Activated T-helper 1 cell treated with anti-CD3 and anti-CD28 coated beads, Interleukin-12 subunit alpha, Interleukin-12 subunit beta, Interleukin-2, Interleukin-4 antibody, amounts not matched to agents 30 ng/mL and 10 ng/mL and 1 ng/mL, durations not matched to agents 14 hours and 24 hours and 36 hours (primary cell): ENCODE measurements at regions not wholly inside any gene's neighbourhood (a gene's known extent, or its start where the extent isn't known, plus 50 kb on each side); places are given as distances from the start of the nearest gene placed in this dataset.
"Not testable (repeated sequence)": the region's sequence is repeated elsewhere in the genome, so short reads cannot be mapped to it uniquely, and the experiment has no call there.

Experiments
- DNase-seq: peaks from one replicate; pipeline ENCODE4 v3.0.0; 2021; ENCODE audit warnings: low spot score
- H3K27ac Mint-ChIP-seq: one replicate; pipeline ENCODE4 v1.8.0; 2021; ENCODE audit warnings: mild to moderate bottlenecking, mixed read lengths
- H3K27me3 Mint-ChIP-seq: one replicate; pipeline ENCODE4 v1.8.0; 2022; ENCODE audit warnings: mild to moderate bottlenecking, moderate library complexity, mixed read lengths; ENCODE audit not compliant: insufficient read depth
- H3K36me3 Mint-ChIP-seq: one replicate; pipeline ENCODE4 v1.8.0; 2021; ENCODE audit warnings: low read depth, mixed read lengths
- H3K4me1 Mint-ChIP-seq: one replicate; pipeline ENCODE4 v1.8.0; 2021; ENCODE audit warnings: low read depth, mixed read lengths
- H3K4me3 Mint-ChIP-seq: one replicate; pipeline ENCODE4 v1.8.0; 2021; ENCODE audit warnings: mild to moderate bottlenecking, moderate library complexity, mixed read lengths
- H3K9me3 Mint-ChIP-seq: one replicate; pipeline ENCODE4 v1.8.0; 2021; ENCODE audit warnings: mixed read lengths
- intact Hi-C: fragments of 100-400 bp; cut with micrococcal nuclease; formaldehyde crosslinking; loops from one replicate; pipeline ENCODE4 v1.15.1; 2024

- no peaks in the 10 kb centered on the region for H3K36me3 Mint-ChIP-seq
Measured at GRCh38 chrX:843306-843705, 212.7 kb downstream of the SHOX start.

GRCh38 chrX:840556-840955, 210.0 kb downstream of the SHOX start:
- Mint-ChIP-seq H3K27ac (no peak overlapping the region), H3K4me3 (no peak overlapping the region), H3K9me3 (peaks cover 10% of the 10 kb centered on the region), H3K36me3 (no peaks in the 10 kb centered on the region), H3K27me3 (no peaks in the 10 kb centered on the region), H3K4me1 (no peaks in the 10 kb centered on the region)
- DNase-seq = no peak
- intact Hi-C loops = no loop called here

More at GRCh38 chrX:843306-843705, 212.7 kb downstream of the SHOX start:
- intact Hi-C loops = no loop called here
- no peaks in the 10 kb centered on the region for H3K27me3 Mint-ChIP-seq
- no peaks in the 10 kb centered on the region for H3K9me3 Mint-ChIP-seq
- H3K27ac Mint-ChIP-seq = no peak overlapping the region
- H3K4me1 Mint-ChIP-seq = no peaks in the 10 kb centered on the region
- H3K4me3 Mint-ChIP-seq = no peak overlapping the region
- DNase-seq = no peak

DNA sequence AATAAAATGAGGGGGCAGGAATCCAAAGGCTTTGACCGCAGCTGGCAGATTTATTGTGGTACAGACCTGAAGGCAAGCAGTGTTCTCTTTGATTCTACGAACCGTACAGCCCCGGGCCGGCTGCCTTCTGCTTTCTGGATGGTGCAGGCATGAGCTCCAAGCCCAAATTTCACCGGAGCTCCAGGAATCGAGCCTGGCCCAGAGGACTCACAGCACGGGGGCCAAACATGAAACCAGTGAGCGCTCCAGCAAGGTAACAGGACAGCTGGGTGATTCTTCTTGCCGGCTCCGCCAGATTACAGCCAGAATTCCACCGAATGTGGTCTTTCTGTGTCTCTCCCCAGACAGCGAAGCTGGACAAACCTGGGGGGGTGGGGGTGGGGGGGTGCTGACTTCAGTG, 208.1 kb downstream of the SHOX start:
- H3K4me3 Mint-ChIP-seq, H3K27me3 Mint-ChIP-seq, H3K4me1 Mint-ChIP-seq, H3K36me3 Mint-ChIP-seq, H3K27ac Mint-ChIP-seq, intact Hi-C loops, DNase-seq: not testable (repeated sequence)
- peaks cover 15% of the 10 kb centered on the region for H3K9me3 Mint-ChIP-seq

DNA sequence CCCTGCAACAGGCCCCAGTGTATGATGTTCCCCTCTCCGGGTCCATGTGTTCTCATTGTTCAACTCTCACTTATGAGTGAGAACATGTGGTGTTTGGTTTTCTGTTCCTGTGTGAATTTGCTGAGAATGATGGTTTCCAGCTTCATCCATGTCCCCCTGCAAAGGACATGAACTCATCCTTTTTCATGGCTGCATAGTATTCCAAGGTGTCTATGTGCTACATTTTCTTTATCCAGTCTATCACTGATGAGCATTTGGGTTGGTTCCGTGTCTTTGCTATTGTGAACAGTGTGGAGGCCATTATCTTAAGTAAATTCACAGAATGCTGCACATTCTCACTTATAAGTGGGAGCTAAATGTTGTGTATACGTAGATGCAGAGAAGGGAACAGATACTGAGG, 205.3 kb downstream of the SHOX start:
- H3K36me3 Mint-ChIP-seq, DNase-seq, H3K4me1 Mint-ChIP-seq, intact Hi-C loops, H3K27me3 Mint-ChIP-seq, H3K4me3 Mint-ChIP-seq, H3K27ac Mint-ChIP-seq: not testable (repeated sequence)
- peaks cover 24% of the 10 kb centered on the region for H3K9me3 Mint-ChIP-seq

GRCh38 chrX:830532-830931, 199.9 kb downstream of the SHOX start:
- Mint-ChIP-seq H3K9me3 (peaks cover 22% of the 10 kb centered on the region), H3K4me3 (no peak overlapping the region), H3K4me1 (no peaks in the 10 kb centered on the region), H3K27me3 (peaks cover 2% of the 10 kb centered on the region), H3K36me3 (no peaks in the 10 kb centered on the region), H3K27ac (no peak overlapping the region)
- no peak for DNase-seq
- intact Hi-C loops = no loop called here

DNA sequence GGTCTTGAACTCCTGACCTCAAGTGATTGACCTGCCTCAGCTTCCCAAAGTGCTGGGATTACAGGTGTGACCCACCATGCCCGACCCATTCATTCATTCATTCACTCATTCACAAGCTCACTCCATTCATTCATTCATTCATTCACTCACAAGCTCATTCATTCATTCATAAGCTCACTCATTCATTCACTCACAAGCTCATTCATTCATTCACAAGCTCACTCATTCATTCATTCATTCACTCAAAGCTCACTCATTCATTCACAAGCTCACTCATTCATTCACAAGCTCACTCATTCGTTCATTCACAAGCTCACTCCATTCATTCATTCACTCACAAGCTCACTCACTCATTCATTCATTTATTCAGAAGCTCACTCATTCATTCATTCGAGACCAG, 198.6 kb downstream of the SHOX start:
- peaks cover 19% of the 10 kb centered on the region for H3K9me3 Mint-ChIP-seq
- DNase-seq = no peak
- peaks cover 2% of the 10 kb centered on the region for H3K27me3 Mint-ChIP-seq
- intact Hi-C loops = no loop called here
- H3K4me1 Mint-ChIP-seq = no peaks in the 10 kb centered on the region
- no peaks in the 10 kb centered on the region for H3K36me3 Mint-ChIP-seq
- no peak overlapping the region for H3K4me3 Mint-ChIP-seq
- no peak overlapping the region for H3K27ac Mint-ChIP-seq

DNA sequence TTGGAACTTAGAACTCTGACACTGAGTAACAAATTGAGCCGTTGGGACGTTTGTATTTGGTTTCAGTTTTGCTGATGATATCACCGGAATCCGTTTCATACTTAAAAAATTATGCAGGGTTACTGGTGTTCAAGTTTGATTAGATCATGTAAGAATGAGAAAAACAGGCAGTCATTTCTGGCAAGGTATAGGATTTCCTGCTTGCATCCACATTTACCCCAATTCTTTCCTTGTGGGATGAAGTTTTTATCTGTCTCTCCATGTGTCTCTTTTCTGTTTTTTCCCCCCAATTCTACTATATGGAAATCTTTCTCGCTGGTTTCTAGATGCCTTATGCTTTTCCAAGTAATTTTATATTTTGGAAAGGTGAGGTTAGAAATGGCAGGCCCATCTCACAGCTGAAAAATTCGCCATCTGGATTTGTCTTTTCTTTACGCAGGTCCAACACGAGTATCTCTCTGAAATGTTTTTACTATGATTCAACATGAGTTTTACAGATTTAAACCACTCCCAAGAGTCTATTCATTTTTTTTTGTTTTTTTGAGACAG, 197.9 kb downstream of the SHOX start:
- H3K27me3 Mint-ChIP-seq = peaks cover 2% of the 10 kb centered on the region
- H3K9me3 Mint-ChIP-seq = peaks cover 16% of the 10 kb centered on the region
- no peak overlapping the region for H3K27ac Mint-ChIP-seq
- intact Hi-C loops = no loop called here
- H3K4me1 Mint-ChIP-seq = no peaks in the 10 kb centered on the region
- H3K4me3 Mint-ChIP-seq = no peak overlapping the region
- no peaks in the 10 kb centered on the region for H3K36me3 Mint-ChIP-seq
- DNase-seq = no peak

GRCh38 chrX:826448-826847, 195.9 kb downstream of the SHOX start:
- no peak overlapping the region for H3K4me3 Mint-ChIP-seq
- no peak overlapping the region for H3K27ac Mint-ChIP-seq
- no peaks in the 10 kb centered on the region for H3K36me3 Mint-ChIP-seq
- DNase-seq = no peak
- no peaks in the 10 kb centered on the region for H3K4me1 Mint-ChIP-seq
- intact Hi-C loops = no loop called here
- peaks cover 22% of the 10 kb centered on the region for H3K9me3 Mint-ChIP-seq
- H3K27me3 Mint-ChIP-seq = no peaks in the 10 kb centered on the region

GRCh38 chrX:825991-826390, 195.4 kb downstream of the SHOX start:
- intact Hi-C loops = no loop called here
- no peak for DNase-seq
- no peaks in the 10 kb centered on the region for H3K4me1 Mint-ChIP-seq
- no peak overlapping the region for H3K27ac Mint-ChIP-seq
- no peaks in the 10 kb centered on the region for H3K36me3 Mint-ChIP-seq
- H3K9me3 Mint-ChIP-seq = peaks cover 17% of the 10 kb centered on the region
- no peaks in the 10 kb centered on the region for H3K27me3 Mint-ChIP-seq
- no peak overlapping the region for H3K4me3 Mint-ChIP-seq

DNA sequence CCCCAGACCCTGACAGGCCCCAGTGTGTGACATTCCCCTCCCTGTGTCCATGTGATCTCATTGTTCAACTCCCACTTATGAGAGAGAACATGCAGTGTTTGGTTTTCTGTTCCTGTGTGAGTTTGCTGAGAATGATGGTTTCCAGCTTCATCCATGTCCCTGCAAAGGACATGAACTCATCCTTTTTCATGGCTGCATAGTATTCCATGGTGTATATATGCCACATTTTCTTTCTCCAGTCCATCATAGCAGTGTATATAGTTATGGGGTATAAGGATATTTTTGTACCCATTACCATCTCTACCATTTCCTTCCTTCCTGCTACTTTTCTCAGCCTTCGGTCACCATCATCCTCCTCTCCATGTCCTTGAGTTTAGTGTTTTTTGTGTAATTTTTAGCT, 192.5 kb downstream of the SHOX start:
- H3K9me3 Mint-ChIP-seq, intact Hi-C loops, H3K27me3 Mint-ChIP-seq, H3K4me3 Mint-ChIP-seq, H3K36me3 Mint-ChIP-seq, H3K4me1 Mint-ChIP-seq, H3K27ac Mint-ChIP-seq, DNase-seq: not testable (repeated sequence)

DNA sequence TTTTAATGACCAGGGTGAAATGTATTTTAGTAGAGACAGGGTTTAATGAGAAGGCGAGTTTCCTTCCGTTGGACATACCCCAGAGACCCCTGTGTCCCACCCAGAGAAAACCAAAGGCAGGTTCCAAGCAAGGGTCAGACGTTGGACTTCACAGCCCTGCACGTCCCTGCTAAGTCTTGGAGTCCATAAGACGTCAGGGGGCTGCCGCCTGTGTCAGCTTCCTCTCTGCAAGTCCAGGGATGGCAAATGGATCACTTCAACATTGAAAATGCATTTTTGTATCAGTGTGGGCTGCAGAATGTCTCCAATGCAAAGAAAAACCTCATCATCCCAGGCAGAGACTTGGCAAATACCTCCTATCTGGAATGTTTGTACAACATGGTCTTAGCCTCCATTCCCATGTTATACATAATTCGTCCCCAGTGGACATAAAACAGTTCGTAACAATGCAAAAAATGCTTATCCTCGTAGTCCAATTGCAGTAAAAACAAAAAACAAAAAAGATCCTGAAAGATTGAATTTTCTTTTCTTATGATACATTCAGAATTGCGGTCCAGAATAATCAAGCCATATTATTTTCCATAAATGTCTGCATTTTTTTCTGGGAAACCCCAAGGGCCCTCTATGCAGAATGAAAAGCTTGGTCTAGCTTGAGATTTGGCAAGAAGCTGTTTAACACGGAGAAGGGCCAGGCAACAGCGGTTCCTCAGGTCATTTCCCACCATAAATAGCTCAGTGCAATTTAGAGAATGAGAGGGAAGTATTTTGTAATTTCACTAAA, 190.9 kb downstream of the SHOX start:
- Mint-ChIP-seq H3K27me3 (no peaks in the 10 kb centered on the region), H3K4me3 (no peak overlapping the region), H3K9me3 (peaks cover 8% of the 10 kb centered on the region), H3K36me3 (no peaks in the 10 kb centered on the region), H3K4me1 (no peaks in the 10 kb centered on the region), H3K27ac (no peak overlapping the region)
- intact Hi-C loops = no loop called here
- DNase-seq = no peak

DNA sequence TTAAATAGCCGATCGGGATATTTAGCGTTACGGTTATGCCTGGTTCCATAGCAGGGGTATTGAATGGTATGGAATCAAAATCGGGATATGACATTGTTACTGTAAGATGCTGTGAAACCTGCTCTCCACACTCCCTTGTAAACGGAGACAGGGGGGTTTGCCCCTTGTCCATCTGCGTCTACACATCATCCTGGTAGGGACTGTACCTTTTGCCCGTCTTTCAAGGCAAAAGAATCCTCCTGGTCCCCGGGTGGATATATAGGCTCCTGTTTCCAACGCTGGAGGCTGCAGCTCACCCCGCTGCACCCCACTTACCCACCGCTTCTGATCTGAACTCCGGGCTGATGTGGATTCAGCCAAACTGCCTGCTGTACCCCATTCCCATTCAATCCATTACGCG, 189.1 kb downstream of the SHOX start:
- intact Hi-C loops = no loop called here
- Mint-ChIP-seq H3K9me3 (peaks cover 13% of the 10 kb centered on the region), H3K36me3 (no peaks in the 10 kb centered on the region), H3K27ac (no peak overlapping the region), H3K4me1 (no peaks in the 10 kb centered on the region), H3K27me3 (no peaks in the 10 kb centered on the region), H3K4me3 (no peak overlapping the region)
- no peak for DNase-seq

- intact Hi-C loops = no loop called here
- Mint-ChIP-seq H3K4me1 (no peaks in the 10 kb centered on the region), H3K9me3 (peaks cover 7% of the 10 kb centered on the region), H3K27me3 (no peaks in the 10 kb centered on the region), H3K36me3 (no peaks in the 10 kb centered on the region), H3K27ac (no peak overlapping the region), H3K4me3 (no peak overlapping the region)
- no peak for DNase-seq
Measured at GRCh38 chrX:817759-818300, 187.2 kb downstream of the SHOX start.
